ENCODE measurements at regions not wholly inside any gene's neighbourhood (a gene's known extent, or its start where the extent isn't known, plus 50 kb on each side); places are given as distances from the start of the nearest gene placed in this dataset.

- Histone ChIP-seq H3K4me3 (no peak overlapping the region), H3K27ac (ENCODE audit: low read depth in 1 of 2, low read length in 1 of 2) (no peak overlapping the region), H3K9me3 (ENCODE audit: control insufficient read depth in 4 of 4, insufficient read depth in 3 of 4, low read length in 3 of 4) (no peaks in the 10 kb centered on the region), H3K36me3 (ENCODE audit: control insufficient read depth in 4 of 4, insufficient read depth in 4 of 4, low read length in 4 of 4) (no peaks in the 10 kb centered on the region), H3K9ac (ENCODE audit: insufficient read depth in 1 of 2, low read length in 2 of 2) (no peak overlapping the region), H3K4me1 (ENCODE audit: control insufficient read depth in 5 of 5, insufficient read depth in 5 of 5, low read length in 5 of 5) (peaks cover 0 to 4% (median 0%) of the 10 kb centered on the region in 5 donors), H3K27me3 (ENCODE audit: control insufficient read depth in 3 of 3, insufficient read depth in 3 of 3, low read length in 2 of 3) (no peaks in the 10 kb centered on the region)
- ATAC-seq (ENCODE audit: insufficient read depth, low FRiP score) (no peak), DNase-seq (no peak)
- TF ChIP-seq, protein P1, sequence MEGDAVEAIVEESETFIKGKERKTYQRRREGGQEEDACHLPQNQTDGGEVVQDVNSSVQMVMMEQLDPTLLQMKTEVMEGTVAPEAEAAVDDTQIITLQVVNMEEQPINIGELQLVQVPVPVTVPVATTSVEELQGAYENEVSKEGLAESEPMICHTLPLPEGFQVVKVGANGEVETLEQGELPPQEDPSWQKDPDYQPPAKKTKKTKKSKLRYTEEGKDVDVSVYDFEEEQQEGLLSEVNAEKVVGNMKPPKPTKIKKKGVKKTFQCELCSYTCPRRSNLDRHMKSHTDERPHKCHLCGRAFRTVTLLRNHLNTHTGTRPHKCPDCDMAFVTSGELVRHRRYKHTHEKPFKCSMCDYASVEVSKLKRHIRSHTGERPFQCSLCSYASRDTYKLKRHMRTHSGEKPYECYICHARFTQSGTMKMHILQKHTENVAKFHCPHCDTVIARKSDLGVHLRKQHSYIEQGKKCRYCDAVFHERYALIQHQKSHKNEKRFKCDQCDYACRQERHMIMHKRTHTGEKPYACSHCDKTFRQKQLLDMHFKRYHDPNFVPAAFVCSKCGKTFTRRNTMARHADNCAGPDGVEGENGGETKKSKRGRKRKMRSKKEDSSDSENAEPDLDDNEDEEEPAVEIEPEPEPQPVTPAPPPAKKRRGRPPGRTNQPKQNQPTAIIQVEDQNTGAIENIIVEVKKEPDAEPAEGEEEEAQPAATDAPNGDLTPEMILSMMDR (IDR thresholded peaks at IDR 0.05; ENCODE audit: control extremely low read depth, extremely low read depth): no peak
- 87 to 92% methylated on average over 2 of the region's 2 CpGs for WGBS, 2 donors
These were observed 87.9 kb upstream of the FLRT2 start for GRCh38 chr14:85441909-85442643.

- Histone ChIP-seq H3K27ac (ENCODE audit: low read depth in 1 of 2, low read length in 1 of 2) (no peak overlapping the region), H3K4me3 (no peak overlapping the region), H3K27me3 (ENCODE audit: control insufficient read depth in 3 of 3, insufficient read depth in 3 of 3, low read length in 2 of 3) (no peaks in the 10 kb centered on the region), H3K4me1 (ENCODE audit: control insufficient read depth in 5 of 5, insufficient read depth in 5 of 5, low read length in 5 of 5) (peaks cover 0 to 4% (median 0%) of the 10 kb centered on the region in 5 donors), H3K9me3 (ENCODE audit: control insufficient read depth in 4 of 4, insufficient read depth in 3 of 4, low read length in 3 of 4) (no peaks in the 10 kb centered on the region), H3K36me3 (ENCODE audit: control insufficient read depth in 4 of 4, insufficient read depth in 4 of 4, low read length in 4 of 4) (no peaks in the 10 kb centered on the region), H3K9ac (ENCODE audit: insufficient read depth in 1 of 2, low read length in 2 of 2) (no peak overlapping the region)
- DNase-seq (no peak), ATAC-seq (ENCODE audit: insufficient read depth, low FRiP score) (no peak)
- TF ChIP-seq, protein P1 (IDR thresholded peaks at IDR 0.05; ENCODE audit: control extremely low read depth, extremely low read depth): no peak
- 90 to 100% methylated on average over 1 of the region's 1 CpG for WGBS, 2 donors
These were observed 86.9 kb upstream of the FLRT2 start for GRCh38 chr14:85442996-85443395.

- TF ChIP-seq, protein P1 (IDR thresholded peaks at IDR 0.05; ENCODE audit: control extremely low read depth, extremely low read depth): no peak
- Histone ChIP-seq H3K36me3 (ENCODE audit: control insufficient read depth in 4 of 4, insufficient read depth in 4 of 4, low read length in 4 of 4) (no peaks in the 10 kb centered on the region), H3K4me1 (ENCODE audit: control insufficient read depth in 5 of 5, insufficient read depth in 5 of 5, low read length in 5 of 5) (peaks cover 0 to 3% (median 0%) of the 10 kb centered on the region in 5 donors), H3K9me3 (ENCODE audit: control insufficient read depth in 4 of 4, insufficient read depth in 3 of 4, low read length in 3 of 4) (no peaks in the 10 kb centered on the region), H3K27ac (ENCODE audit: low read depth in 1 of 2, low read length in 1 of 2) (no peak overlapping the region), H3K4me3 (no peak overlapping the region), H3K9ac (ENCODE audit: insufficient read depth in 1 of 2, low read length in 2 of 2) (no peak overlapping the region), H3K27me3 (ENCODE audit: control insufficient read depth in 3 of 3, insufficient read depth in 3 of 3, low read length in 2 of 3) (no peaks in the 10 kb centered on the region)
- no peak for ATAC-seq (ENCODE audit: insufficient read depth, low FRiP score)
- WGBS, 2 donors: 39 to 52% methylated on average over 3 of the region's 3 CpGs
- no peak for DNase-seq
These were observed 85.3 kb upstream of the FLRT2 start for GRCh38 chr14:85444635-85445034.
